A172 (cell line): ENCODE measurements at regions not wholly inside any gene's neighbourhood (a gene's known extent, or its start where the extent isn't known, plus 50 kb on each side); places are given as distances from the start of the nearest gene placed in this dataset.

Source experiments
- DNase-seq: peaks from one replicate; pipeline ENCODE4 v3.0.0-alpha.2; 2015; ENCODE audit warnings: low spot score

DNA sequence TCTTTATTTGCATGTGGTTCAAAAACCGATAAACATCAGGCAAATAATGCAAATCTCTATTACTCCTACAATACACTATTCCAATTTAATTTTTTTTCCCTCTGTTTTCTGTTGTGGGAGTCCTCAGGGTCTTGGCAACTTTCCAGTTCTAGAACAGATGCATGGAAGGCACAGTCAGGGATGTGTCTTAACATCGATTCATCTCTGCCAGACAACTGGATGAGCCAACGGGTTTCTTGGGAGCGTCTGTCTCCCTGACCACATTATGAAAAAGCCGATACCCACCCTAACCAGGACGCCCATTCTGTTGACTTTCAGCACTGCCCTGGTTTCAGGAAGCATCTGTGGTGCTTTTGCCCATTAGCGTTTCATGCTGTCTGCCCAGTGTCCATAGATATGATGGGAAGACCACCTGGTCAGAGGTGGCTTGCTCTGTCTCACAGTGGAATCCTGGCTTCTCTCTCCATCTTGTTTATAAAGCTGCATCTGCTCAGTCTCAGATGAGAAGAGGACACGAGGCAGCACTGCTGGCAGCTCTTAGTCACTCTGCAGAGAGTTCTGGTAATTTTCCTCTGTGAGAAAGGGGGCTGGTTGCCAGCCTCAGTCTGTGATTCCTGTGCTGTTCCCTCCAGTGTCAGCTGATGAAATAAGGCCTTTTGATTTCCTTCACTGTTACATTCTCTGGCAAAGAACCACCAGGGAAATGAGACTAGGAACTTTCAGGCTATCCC is 57.9 kb upstream of the KCNE4 start:
- peak; percentile 61 for DNase-seq

DNA sequence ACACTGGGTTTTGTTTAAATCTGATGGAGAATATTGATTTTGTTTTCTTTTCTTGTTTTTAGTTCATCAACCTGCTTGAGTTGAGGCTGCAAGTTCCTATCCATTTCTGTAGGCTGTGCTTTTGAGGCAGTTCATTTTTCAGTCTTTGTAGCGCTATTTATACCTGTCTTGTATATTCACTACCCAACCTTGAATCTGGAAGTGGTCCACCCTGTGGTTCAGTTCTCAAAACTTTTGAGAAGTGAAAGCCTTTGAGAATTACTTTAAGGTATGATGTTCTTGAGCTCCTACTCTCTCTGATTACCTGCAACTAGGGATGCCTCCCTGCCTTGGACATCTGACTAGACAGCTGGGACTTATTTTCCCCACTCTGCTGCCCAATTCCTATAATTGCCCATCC is 53.5 kb upstream of the KCNE4 start:
- no peak for DNase-seq

DNA sequence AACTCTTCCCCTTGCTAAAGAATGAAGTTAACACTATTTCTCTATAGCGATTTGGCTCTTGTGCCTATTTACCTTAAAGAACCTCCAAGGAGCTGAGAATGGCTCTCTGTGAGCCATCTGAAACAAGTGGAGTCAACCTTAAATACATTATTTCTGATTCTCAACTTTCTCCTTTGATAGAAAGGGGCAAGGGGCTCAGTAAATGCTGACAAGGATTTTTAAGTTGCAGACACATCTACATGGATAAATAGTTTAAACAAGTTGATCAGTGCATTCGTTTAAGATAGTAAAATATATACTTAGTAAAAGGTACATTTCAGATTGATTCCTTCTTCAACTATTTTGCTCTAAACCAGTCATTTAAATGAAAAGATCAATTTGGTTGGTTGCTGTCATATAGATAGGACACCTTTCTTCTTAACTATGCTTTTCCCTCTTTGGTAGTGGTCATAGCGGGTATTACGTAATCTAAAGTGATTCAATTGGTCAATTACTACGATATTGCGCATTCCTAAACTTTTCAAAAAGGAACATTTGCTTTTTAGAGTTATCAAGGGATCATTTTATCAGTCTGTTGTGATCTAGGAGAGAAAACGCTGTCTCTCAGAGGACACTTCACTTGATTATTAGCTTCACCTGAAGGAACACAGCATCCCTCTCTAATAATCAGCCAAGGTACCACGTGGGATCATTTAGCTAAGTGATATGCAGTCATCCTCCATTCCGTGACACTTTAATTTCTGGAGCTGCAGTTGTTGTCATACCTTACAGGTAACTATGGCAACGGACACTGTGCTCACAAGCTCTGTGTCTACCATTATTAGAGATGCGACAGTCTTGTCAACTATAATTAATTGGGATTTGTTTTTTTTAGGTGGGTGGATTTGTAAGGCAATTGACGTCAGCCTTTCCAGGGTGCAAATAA is 50.9 kb upstream of the KCNE4 start:
- DNase-seq: no peak

DNA sequence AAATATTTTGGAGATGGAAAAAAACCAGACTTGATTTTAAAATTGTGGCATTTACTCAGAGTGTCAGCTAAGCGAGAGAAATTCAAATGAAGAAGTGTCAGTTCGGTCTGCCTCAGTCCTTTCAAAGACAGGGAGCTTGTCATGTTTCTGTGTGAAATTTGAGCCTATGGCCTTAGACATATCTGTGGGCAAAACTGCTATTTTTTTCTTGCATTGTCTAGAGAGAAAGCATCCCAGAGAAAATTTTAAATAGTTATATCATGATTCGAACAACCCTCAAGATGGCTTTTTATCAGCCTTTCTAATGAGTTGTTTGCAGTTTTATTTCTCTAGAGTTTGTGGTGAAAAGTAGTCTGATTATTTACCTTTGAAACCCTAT is 50.2 kb upstream of the KCNE4 start:
- DNase-seq: no peak
